ENCODE measurements at regions not wholly inside any gene's neighbourhood (a gene's known extent, or its start where the extent isn't known, plus 50 kb on each side); places are given as distances from the start of the nearest gene placed in this dataset.

- no peaks in the 10 kb centered on the region for H3K36me3 ChIP-seq (ENCODE audit: control insufficient read depth, insufficient read depth, low read length)
- no peak for DNase-seq (ENCODE audit: low read depth)
- no peak for TF ChIP-seq CTCF (IDR thresholded peaks at IDR 0.05; ENCODE audit: insufficient read depth, low read length, poor library complexity, severe bottlenecking)
- no peak overlapping the region for H3K4me3 ChIP-seq (ENCODE audit: low read depth, low read length)
- H3K27me3 ChIP-seq (ENCODE audit: control insufficient read depth, insufficient read depth, low read length): no peaks in the 10 kb centered on the region
Observed at GRCh38 chr2:66003931-66004330, 431.0 kb upstream of the MEIS1 start.

GRCh38 chr2:66001538-66001937, 433.4 kb upstream of the MEIS1 start:
- no peak for TF ChIP-seq CTCF (IDR thresholded peaks at IDR 0.05; ENCODE audit: insufficient read depth, low read length, poor library complexity, severe bottlenecking)
- no peak overlapping the region for H3K4me3 ChIP-seq (ENCODE audit: low read depth, low read length)
- H3K27me3 ChIP-seq (ENCODE audit: control insufficient read depth, insufficient read depth, low read length): no peaks in the 10 kb centered on the region
- H3K36me3 ChIP-seq (ENCODE audit: control insufficient read depth, insufficient read depth, low read length): no peaks in the 10 kb centered on the region
- DNase-seq (ENCODE audit: low read depth): no peak

GRCh38 chr2:66000901-66001300, 434.0 kb upstream of the MEIS1 start:
- no peaks in the 10 kb centered on the region for H3K36me3 ChIP-seq (ENCODE audit: control insufficient read depth, insufficient read depth, low read length)
- no peaks in the 10 kb centered on the region for H3K27me3 ChIP-seq (ENCODE audit: control insufficient read depth, insufficient read depth, low read length)
- no peak for DNase-seq (ENCODE audit: low read depth)
- TF ChIP-seq CTCF (IDR thresholded peaks at IDR 0.05; ENCODE audit: insufficient read depth, low read length, poor library complexity, severe bottlenecking): no peak
- H3K4me3 ChIP-seq (ENCODE audit: low read depth, low read length): no peak overlapping the region

- no peak for TF ChIP-seq CTCF (IDR thresholded peaks at IDR 0.05; ENCODE audit: insufficient read depth, low read length, poor library complexity, severe bottlenecking)
- Histone ChIP-seq H3K4me3 (ENCODE audit: low read depth, low read length) (no peak overlapping the region), H3K36me3 (ENCODE audit: control insufficient read depth, insufficient read depth, low read length) (no peaks in the 10 kb centered on the region), H3K27me3 (ENCODE audit: control insufficient read depth, insufficient read depth, low read length) (no peaks in the 10 kb centered on the region)
- no peak for DNase-seq (ENCODE audit: low read depth)
Observed at GRCh38 chr2:65999796-66000195, 435.1 kb upstream of the MEIS1 start.

- Histone ChIP-seq H3K27me3 (ENCODE audit: control insufficient read depth, insufficient read depth, low read length) (no peaks in the 10 kb centered on the region), H3K36me3 (ENCODE audit: control insufficient read depth, insufficient read depth, low read length) (no peaks in the 10 kb centered on the region), H3K4me3 (ENCODE audit: low read depth, low read length) (no peak overlapping the region)
- TF ChIP-seq CTCF (IDR thresholded peaks at IDR 0.05; ENCODE audit: insufficient read depth, low read length, poor library complexity, severe bottlenecking): no peak
- no peak for DNase-seq (ENCODE audit: low read depth)
Observed at GRCh38 chr2:65999103-65999502, 435.8 kb upstream of the MEIS1 start.

- no peak for TF ChIP-seq CTCF (IDR thresholded peaks at IDR 0.05; ENCODE audit: insufficient read depth, low read length, poor library complexity, severe bottlenecking)
- Histone ChIP-seq H3K27me3 (ENCODE audit: control insufficient read depth, insufficient read depth, low read length) (no peaks in the 10 kb centered on the region), H3K4me3 (ENCODE audit: low read depth, low read length) (no peak overlapping the region), H3K36me3 (ENCODE audit: control insufficient read depth, insufficient read depth, low read length) (no peaks in the 10 kb centered on the region)
- DNase-seq (ENCODE audit: low read depth): no peak
Observed at GRCh38 chr2:65997961-65998360, 437.0 kb upstream of the MEIS1 start.

All from kidney epithelial cell (primary cell).